H1 (cell line): ENCODE measurements at regions not wholly inside any gene's neighbourhood (a gene's known extent, or its start where the extent isn't known, plus 50 kb on each side); places are given as distances from the start of the nearest gene placed in this dataset.

Experiments
- BCL11A ChIP-seq, 2 experiments: IDR thresholded peaks; one replicate each; pipeline ENCODE4 v1.6.1; 2011; ENCODE audit warnings: low read depth in 2 of 2, low read length in 2 of 2, mild to moderate bottlenecking in 2 of 2
- CEBPB ChIP-seq: IDR thresholded peaks from 2 replicates; pipeline ENCODE4 v1.6.1; 2012; ENCODE audit warnings: low read depth, low read length
- EGR1 ChIP-seq: IDR thresholded peaks from 2 replicates; pipeline ENCODE4 v1.6.1; 2011; ENCODE audit warnings: low read depth, low read length, borderline replicate concordance
- HDAC6 ChIP-seq: IDR thresholded peaks from one replicate; pipeline ENCODE4 v1.7.1; 2012; ENCODE audit warnings: low read depth, mild to moderate bottlenecking, inconsistent platforms, low read length, moderate library complexity
- MAFK ChIP-seq: IDR thresholded peaks from 2 replicates; pipeline ENCODE4 v1.6.1; 2012; ENCODE audit warnings: low read depth, mild to moderate bottlenecking, improper control_type of control experiment, low read length
- POLR2AphosphoS5 ChIP-seq: IDR thresholded peaks from 2 replicates; pipeline ENCODE4 v1.6.1; 2011; ENCODE audit warnings: low read depth, low read length
- POU5F1 ChIP-seq: IDR thresholded peaks from 2 replicates; pipeline ENCODE4 v1.6.1; 2011; ENCODE audit warnings: low read depth, mild to moderate bottlenecking, low read length, moderate library complexity
- SIX5 ChIP-seq: IDR thresholded peaks from 2 replicates; pipeline ENCODE4 v1.6.1; 2011; ENCODE audit warnings: mild to moderate bottlenecking, low read depth, low read length
- TAF7 ChIP-seq: optimal IDR thresholded peaks from 2 replicates; pipeline ENCODE3; 2011; ENCODE audit warnings: low read depth, mild to moderate bottlenecking, inconsistent platforms, low read length, moderate library complexity, borderline replicate concordance

GRCh38 chr5:125049721-125050702 lies 303.6 kb upstream of the ZNF608 start (continued):
- TF ChIP-seq SIX5 (no peak), TAF7 (no peak), EGR1 (no peak), POU5F1 (no peak), MAFK (no peak), HDAC6 (no peak), CEBPB (no peak), BCL11A (IDR thresholded peaks at IDR 0.05; ENCODE audit: low read depth in 2 of 2, low read length in 2 of 2) (no peak), POLR2AphosphoS5 (no peak)
